Kidney (tissue), 13 donors: ENCODE measurements at regions not wholly inside any gene's neighbourhood (a gene's known extent, or its start where the extent isn't known, plus 50 kb on each side); places are given as distances from the start of the nearest gene placed in this dataset.
A peak's percentile ranks its signal among the peaks of the same experiment; 100 is the strongest.

ENCODE experiments used
- DNase-seq, 5 donors: peaks; one replicate each; pipeline ENCODE4 v3.0.0-alpha.2; 2013 to 2020
- FAIRE-seq: peaks from 2 replicates; lab custom pipeline; 2012; peaks lifted over from hg19 to GRCh38; lab: Jason Lieb, UNC
- H3K27ac ChIP-seq, 2 donors: one replicate each; pipeline ENCODE4 v1.7.0; 2013; ENCODE audit warnings: low read depth in 2 of 2, low read length in 2 of 2, inconsistent platforms in 1 of 2
- H3K27me3 ChIP-seq: one replicate; pipeline ENCODE4 v1.7.1; 2013; ENCODE audit warnings: low read length, inconsistent platforms; ENCODE audit not compliant: control insufficient read depth, insufficient read depth
- H3K36me3 ChIP-seq, 3 donors: one replicate each; pipeline versions ENCODE4 v1.7.0 to v1.7.1; 2013; ENCODE audit warnings: low read length in 3 of 3, control low read depth in 1 of 3, inconsistent platforms in 1 of 3; ENCODE audit not compliant: insufficient read depth in 3 of 3, control insufficient read depth in 2 of 3
- H3K4me1 ChIP-seq, 3 donors: one replicate each; pipeline versions ENCODE4 v1.7.0 to v1.7.1; 2013; ENCODE audit warnings: low read length in 3 of 3, inconsistent platforms in 1 of 3, low read depth in 1 of 3; ENCODE audit not compliant: control insufficient read depth in 2 of 3, insufficient read depth in 2 of 3
- H3K4me3 ChIP-seq, 3 donors: one replicate each; pipeline versions ENCODE4 v1.7.0 to v1.8.1; 2013; ENCODE audit warnings: low read length in 3 of 3, control low read depth in 1 of 3, inconsistent platforms in 1 of 3
- H3K9ac ChIP-seq, 3 donors: one replicate each; pipeline versions ENCODE4 v1.7.0 to v1.7.1; 2013; ENCODE audit warnings: low read length in 3 of 3, control low read depth in 1 of 3, inconsistent platforms in 1 of 3
- H3K9me3 ChIP-seq, 3 donors: one replicate each; pipeline versions ENCODE4 v1.7.0 to v1.7.1; 2013; ENCODE audit warnings: low read length in 3 of 3, control low read depth in 1 of 3, inconsistent platforms in 1 of 3; ENCODE audit not compliant: control insufficient read depth in 2 of 3, insufficient read depth in 1 of 3
- intact Hi-C: fragments of 100-400 bp; cut with DNase I; formaldehyde crosslinking; loops from one replicate; pipeline ENCODE4 v1.11.1; 2022
- TF ChIP-seq, protein P1 (sequence below): IDR thresholded peaks from 3 replicates; pipeline ENCODE4 v1.5.1; 2012; ENCODE audit warnings: mild to moderate bottlenecking, moderate library complexity, borderline replicate concordance; ENCODE audit not compliant: insufficient read depth; ENCODE audit errors: extremely low read depth
- donor health status: control.
- donor health status: control.
- donor health status: control.
- donor health status: control.
- donor health status: control.
- donor health status: DM: yes; HTN: yes; CAD: no.
- donor health status: Normal renal cell carcinoma (clear cell type).

- intact Hi-C loops = no loop called here
- no peaks in the 10 kb centered on the region for H3K27me3 ChIP-seq
- H3K9me3 ChIP-seq = no peaks in the 10 kb centered on the region
- H3K9ac ChIP-seq = no peak overlapping the region
- no peak overlapping the region for H3K27ac ChIP-seq
- H3K36me3 ChIP-seq = no peaks in the 10 kb centered on the region
- TF ChIP-seq, protein P1, sequence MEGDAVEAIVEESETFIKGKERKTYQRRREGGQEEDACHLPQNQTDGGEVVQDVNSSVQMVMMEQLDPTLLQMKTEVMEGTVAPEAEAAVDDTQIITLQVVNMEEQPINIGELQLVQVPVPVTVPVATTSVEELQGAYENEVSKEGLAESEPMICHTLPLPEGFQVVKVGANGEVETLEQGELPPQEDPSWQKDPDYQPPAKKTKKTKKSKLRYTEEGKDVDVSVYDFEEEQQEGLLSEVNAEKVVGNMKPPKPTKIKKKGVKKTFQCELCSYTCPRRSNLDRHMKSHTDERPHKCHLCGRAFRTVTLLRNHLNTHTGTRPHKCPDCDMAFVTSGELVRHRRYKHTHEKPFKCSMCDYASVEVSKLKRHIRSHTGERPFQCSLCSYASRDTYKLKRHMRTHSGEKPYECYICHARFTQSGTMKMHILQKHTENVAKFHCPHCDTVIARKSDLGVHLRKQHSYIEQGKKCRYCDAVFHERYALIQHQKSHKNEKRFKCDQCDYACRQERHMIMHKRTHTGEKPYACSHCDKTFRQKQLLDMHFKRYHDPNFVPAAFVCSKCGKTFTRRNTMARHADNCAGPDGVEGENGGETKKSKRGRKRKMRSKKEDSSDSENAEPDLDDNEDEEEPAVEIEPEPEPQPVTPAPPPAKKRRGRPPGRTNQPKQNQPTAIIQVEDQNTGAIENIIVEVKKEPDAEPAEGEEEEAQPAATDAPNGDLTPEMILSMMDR = no peak
- no peak for DNase-seq
- FAIRE-seq = no peak
- H3K4me1 ChIP-seq = no peaks in the 10 kb centered on the region
- no peak overlapping the region for H3K4me3 ChIP-seq
These were observed 1304.6 kb downstream of the BRD1 start for GRCh38 chr22:48523091-48523490.

GRCh38 chr22:48522271-48522670 lies 1305.4 kb downstream of the BRD1 start:
- intact Hi-C loops = no loop called here
- DNase-seq = no peak
- TF ChIP-seq, protein P1 = no peak

DNA sequence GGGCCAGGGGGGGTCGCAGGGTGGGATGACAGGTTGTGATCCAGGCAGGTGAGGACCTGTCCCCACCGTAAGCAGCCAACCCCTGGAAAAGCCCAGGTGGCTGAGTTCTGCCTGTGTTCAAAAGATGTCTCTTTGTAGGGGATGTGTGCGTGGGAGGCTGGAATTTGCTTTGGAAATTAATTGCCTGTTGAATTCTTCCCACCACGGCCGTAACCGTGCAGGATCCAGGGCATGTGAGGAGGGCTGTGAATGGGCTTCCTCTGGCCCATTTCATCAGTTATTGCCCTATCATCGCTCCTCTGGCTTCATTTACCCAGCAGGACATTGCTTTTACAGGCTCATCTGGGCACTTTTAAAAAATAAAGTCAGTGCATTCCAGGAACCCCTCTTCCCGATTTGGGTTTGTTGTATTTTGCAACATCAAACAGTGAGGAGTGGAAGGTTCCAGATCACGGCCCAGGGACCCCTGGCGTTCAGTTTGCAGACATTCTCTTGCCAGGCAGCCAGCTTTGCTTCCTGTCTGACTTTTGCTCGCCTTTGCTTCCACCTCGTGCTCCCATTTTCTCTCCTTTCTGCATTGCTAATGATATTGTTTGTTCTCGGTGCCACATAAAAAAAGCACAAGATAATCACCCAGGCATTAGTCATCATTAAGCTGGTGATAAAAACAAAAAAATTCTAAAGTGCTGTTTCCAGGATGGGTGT lies 1306.6 kb downstream of the BRD1 start:
- TF ChIP-seq, protein P1 = no peak
- no peak overlapping the region for H3K4me3 ChIP-seq
- DNase-seq = peak in 4 of 5 donors; percentile 74 to 88 (median 79)
- no peaks in the 10 kb centered on the region for H3K4me1 ChIP-seq
- no peak for FAIRE-seq
- no peaks in the 10 kb centered on the region for H3K27me3 ChIP-seq
- H3K9ac ChIP-seq = no peak overlapping the region
- no peak overlapping the region for H3K27ac ChIP-seq
- no peaks in the 10 kb centered on the region for H3K36me3 ChIP-seq
- intact Hi-C loops = no loop called here
- no peaks in the 10 kb centered on the region for H3K9me3 ChIP-seq

More at GRCh38 chr22:48522271-48522670, 1305.4 kb downstream of the BRD1 start:
- H3K4me1 ChIP-seq = no peaks in the 10 kb centered on the region
- H3K9ac ChIP-seq = no peak overlapping the region
- H3K27ac ChIP-seq = no peak overlapping the region
- H3K9me3 ChIP-seq = no peaks in the 10 kb centered on the region
- H3K4me3 ChIP-seq = no peak overlapping the region
- no peak for FAIRE-seq
- H3K36me3 ChIP-seq = no peaks in the 10 kb centered on the region
- no peaks in the 10 kb centered on the region for H3K27me3 ChIP-seq
